Aorta (tissue), 5 donors: ENCODE measurements at regions not wholly inside any gene's neighbourhood (a gene's known extent, or its start where the extent isn't known, plus 50 kb on each side); places are given as distances from the start of the nearest gene placed in this dataset.
A peak's percentile ranks its signal among the peaks of the same experiment; 100 is the strongest.

ENCODE experiments used
- ATAC-seq: fragments of 200-7000 bp; cut with Tn5 transposase; one replicate; pipeline ENCODE4 v1.9.1; 2022; ENCODE audit warnings: moderate library complexity; ENCODE audit not compliant: low FRiP score
- DNase-seq, 2 donors: peaks; one replicate each; pipeline ENCODE4 v3.0.0-alpha.2; 2020
- H3K27ac ChIP-seq, 2 donors: one replicate each; pipeline ENCODE4 v1.5.1; 2013; ENCODE audit warnings: low read length in 2 of 2, mild to moderate bottlenecking in 2 of 2, moderate library complexity in 2 of 2, control low read depth in 1 of 2, inconsistent platforms in 1 of 2, low read depth in 1 of 2
- H3K27me3 ChIP-seq, 2 donors: one replicate each; pipeline ENCODE4 v1.6.1; 2013; ENCODE audit warnings: control low read depth in 1 of 2, low read length in 1 of 2, mild to moderate bottlenecking in 1 of 2, moderate library complexity in 1 of 2; ENCODE audit not compliant: insufficient read depth in 2 of 2, control insufficient read depth in 1 of 2
- H3K36me3 ChIP-seq, 2 donors: one replicate each; pipeline ENCODE4 v1.6.1; 2013; ENCODE audit warnings: control low read depth in 1 of 2, low read length in 1 of 2, mild to moderate bottlenecking in 1 of 2; ENCODE audit not compliant: insufficient read depth in 2 of 2, control insufficient read depth in 1 of 2
- H3K4me1 ChIP-seq, 2 donors: one replicate each; pipeline ENCODE4 v1.6.1; 2013; ENCODE audit warnings: low read length in 2 of 2, control low read depth in 1 of 2, mild to moderate bottlenecking in 1 of 2, moderate library complexity in 1 of 2; ENCODE audit not compliant: insufficient read depth in 2 of 2, control insufficient read depth in 1 of 2
- H3K4me3 ChIP-seq, 2 donors: one replicate each; pipeline ENCODE4 v1.5.1; 2013; ENCODE audit warnings: low read length in 2 of 2, control low read depth in 1 of 2, mild to moderate bottlenecking in 1 of 2
- H3K9me3 ChIP-seq: one replicate; pipeline ENCODE4 v1.6.1; 2013; ENCODE audit warnings: mild to moderate bottlenecking, low read length; ENCODE audit not compliant: control insufficient read depth
- WGBS, 2 donors: extraction: QIAGEN DNeasy Blood & Tissue Kit; methylation state at CpG; one replicate each; pipeline ENCODE4 v1.1.7; 2013; 5-methylcytosine and 5-hydroxymethylcytosine counted together
- intact Hi-C, 2 donors: fragments of 100-400 bp; cut with DNase I; formaldehyde crosslinking; loops; one replicate each; pipeline versions ENCODE4 v1.14.2 to v1.15.0; 2022
- donor health status: healthy with polysubstance abuse.
- donor health status: Bipolar disorder and iron deficiency.
- donor health status: DM: no; HTN: no; CAD: no.
- donor health status: DM: no; HTN: no; CAD: no.
- donor health status: DM: yes; HTN: yes; CAD: no.

DNA sequence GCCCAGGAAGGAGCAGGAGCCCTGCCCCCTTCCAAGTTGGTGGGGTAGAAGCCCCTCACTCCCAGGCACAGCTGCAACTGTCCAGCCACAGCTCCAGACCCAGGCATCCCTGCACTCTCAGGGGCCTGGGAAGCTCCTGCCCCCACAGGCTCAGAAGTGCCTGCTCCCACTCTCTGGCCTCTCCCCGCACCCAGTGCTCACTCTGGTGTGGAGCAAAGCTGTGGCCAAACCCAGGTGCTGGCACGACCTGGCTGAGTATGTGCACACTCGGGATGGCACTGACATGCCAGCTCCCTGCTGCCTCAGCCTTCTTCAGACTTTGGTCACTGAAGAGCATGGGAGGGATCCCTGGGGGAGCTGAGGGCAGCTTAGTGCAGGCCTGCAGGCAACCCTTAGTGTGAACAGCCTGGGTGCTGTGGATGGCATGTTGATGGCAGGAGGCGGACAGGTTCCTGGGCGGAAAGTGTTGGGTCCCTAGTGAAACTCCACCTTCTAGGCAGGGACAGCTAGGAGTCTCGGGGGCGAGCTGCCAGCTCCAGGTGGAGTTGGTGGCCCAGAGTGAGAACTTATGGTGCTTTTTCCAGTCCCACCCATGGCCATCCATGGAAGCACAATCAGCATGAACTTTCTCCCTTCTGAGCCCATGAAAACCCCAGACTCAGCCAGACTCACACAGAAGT is 489.2 kb upstream of the ROBO2 start:
- Histone ChIP-seq H3K9me3 (no peaks in the 10 kb centered on the region), H3K36me3 (no peaks in the 10 kb centered on the region), H3K4me3 (no peak overlapping the region), H3K27me3 (no peaks in the 10 kb centered on the region), H3K4me1 (peaks cover 0 to under 1% of the 10 kb centered on the region in 2 donors), H3K27ac (no peak overlapping the region)
- DNase-seq = no peak
- intact Hi-C loops = no loop called here
- peak; percentile 22 for ATAC-seq
- WGBS, 2 donors = 93 to 95% methylated on average over 7 of the region's 7 CpGs

DNA sequence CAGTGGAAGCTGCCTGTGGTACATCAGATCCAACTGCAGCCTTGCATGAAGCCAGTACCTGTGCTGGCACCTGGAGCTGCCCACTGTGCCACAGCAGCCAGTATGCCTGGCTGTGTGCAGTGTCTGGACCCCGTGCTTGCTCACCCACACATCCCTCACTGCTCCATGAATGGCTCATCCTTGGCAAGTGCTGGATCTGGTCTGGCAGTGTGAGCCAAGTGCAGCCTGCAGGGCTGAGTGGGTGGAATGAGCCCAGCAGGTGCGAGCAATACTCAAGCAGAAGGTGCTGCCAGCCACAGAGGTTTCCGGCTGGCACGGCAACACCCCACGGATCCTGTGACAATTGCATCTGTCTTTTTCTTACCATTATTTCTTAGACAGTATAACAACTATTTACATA is 488.2 kb upstream of the ROBO2 start:
- 91 to 92% methylated on average over 5 of the region's 5 CpGs for WGBS, 2 donors

DNA sequence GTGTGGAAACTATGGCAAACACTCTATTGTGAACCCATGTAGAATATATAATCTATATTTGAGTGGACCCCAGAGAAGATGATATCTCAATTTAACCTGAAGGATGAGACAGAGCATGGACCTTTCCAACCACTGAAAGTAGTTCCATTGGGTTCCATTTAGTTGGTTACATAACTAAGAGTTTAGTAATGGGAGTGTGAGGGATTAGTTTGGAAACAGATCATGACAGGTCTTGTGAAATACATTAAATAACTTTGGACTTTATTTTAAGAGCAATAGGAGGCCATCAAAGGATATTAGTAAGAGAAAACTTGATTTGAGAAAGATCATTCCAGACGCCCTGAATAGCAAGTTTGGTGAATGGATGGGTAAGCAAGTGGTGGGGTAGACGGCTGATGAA is 487.2 kb upstream of the ROBO2 start:
- H3K4me1 ChIP-seq = peaks cover 0 to 2% of the 10 kb centered on the region in 2 donors
- H3K27me3 ChIP-seq = no peaks in the 10 kb centered on the region
- ATAC-seq (no peak), DNase-seq (no peak)
- no peak overlapping the region for H3K27ac ChIP-seq
- no peaks in the 10 kb centered on the region for H3K36me3 ChIP-seq
- WGBS, 2 donors = 93% methylated on average over 2 of the region's 2 CpGs
- H3K4me3 ChIP-seq = no peak overlapping the region
- H3K9me3 ChIP-seq = no peaks in the 10 kb centered on the region
- intact Hi-C loops = no loop called here

More for the DNA sequence above, 488.2 kb upstream of the ROBO2 start:
- no peak for DNase-seq
- no peaks in the 10 kb centered on the region for H3K36me3 ChIP-seq
- H3K9me3 ChIP-seq = no peaks in the 10 kb centered on the region
- H3K4me3 ChIP-seq = no peak overlapping the region
- no peak overlapping the region for H3K27ac ChIP-seq
- intact Hi-C loops = no loop called here
- no peak for ATAC-seq
- peaks cover 0 to 2% of the 10 kb centered on the region in 2 donors for H3K4me1 ChIP-seq
- H3K27me3 ChIP-seq = no peaks in the 10 kb centered on the region

DNA sequence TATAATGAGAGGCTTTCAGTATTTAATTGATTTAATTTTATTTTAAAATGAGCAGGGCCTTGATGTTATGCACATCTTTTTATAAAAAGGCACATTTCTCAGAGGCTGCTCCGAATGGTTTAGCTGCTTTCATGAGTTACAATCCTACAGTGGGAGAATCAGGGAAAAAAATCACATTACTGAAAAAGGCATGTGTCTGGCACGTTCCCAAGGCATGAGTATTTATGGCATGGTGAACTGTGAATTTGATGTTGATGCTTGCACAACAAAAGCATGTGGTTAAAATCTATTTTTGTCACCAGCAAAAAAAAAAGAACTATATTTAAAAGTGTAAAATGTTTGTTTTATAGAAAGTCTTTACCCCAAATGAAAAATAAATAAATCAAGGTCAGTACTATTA is 485.2 kb upstream of the ROBO2 start:
- no peak for DNase-seq
- Histone ChIP-seq H3K36me3 (no peaks in the 10 kb centered on the region), H3K4me3 (no peak overlapping the region), H3K4me1 (peaks cover 0 to 2% of the 10 kb centered on the region in 2 donors), H3K9me3 (no peaks in the 10 kb centered on the region), H3K27ac (no peak overlapping the region), H3K27me3 (no peaks in the 10 kb centered on the region)
- WGBS, 2 donors = 0 to 3% methylated on average over 2 of the region's 2 CpGs
- ATAC-seq = no peak
- intact Hi-C loops = no loop called here

DNA sequence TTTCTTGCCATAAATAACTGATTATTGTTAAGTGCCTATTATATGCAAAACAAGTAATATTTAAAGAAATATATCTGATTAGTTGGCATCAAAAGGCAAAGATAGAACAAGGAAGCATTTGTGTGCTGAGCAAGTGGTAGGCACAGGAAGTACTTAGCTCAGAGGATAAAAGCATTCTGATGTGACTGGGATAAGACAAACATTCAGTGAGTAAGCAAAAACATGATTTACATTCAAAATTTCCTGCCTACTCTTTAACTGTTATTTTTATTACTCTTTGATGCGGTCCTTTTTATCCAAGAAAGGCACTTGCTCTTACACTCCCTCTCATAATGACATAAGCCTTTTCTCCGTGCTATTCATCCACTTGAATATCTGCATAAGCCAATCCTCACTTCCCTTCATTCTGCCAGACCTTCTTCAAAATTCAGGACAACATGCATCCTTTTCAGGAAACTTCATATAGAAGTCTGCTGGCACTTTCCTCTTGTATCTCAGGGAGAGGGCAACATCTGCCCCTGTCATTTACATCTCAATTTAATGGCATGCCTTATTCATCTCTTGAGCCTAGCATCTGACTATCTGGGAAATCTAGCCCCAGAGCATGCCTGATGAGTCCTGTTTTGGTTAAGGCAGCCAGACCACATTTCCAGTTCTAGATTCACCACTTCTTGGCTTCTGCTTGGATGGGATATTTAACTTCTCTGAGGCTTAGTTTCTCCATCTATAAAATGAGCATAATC is 478.2 kb upstream of the ROBO2 start:
- H3K4me3 ChIP-seq = no peak overlapping the region
- H3K27me3 ChIP-seq = no peaks in the 10 kb centered on the region
- H3K36me3 ChIP-seq = no peaks in the 10 kb centered on the region
- H3K9me3 ChIP-seq = no peaks in the 10 kb centered on the region
- H3K27ac ChIP-seq = no peak overlapping the region
- no peak for ATAC-seq
- no peak for DNase-seq
- 56 to 60% methylated on average over 2 of the region's 2 CpGs for WGBS, 2 donors
- intact Hi-C loops = no loop called here
- H3K4me1 ChIP-seq = no peaks in the 10 kb centered on the region

DNA sequence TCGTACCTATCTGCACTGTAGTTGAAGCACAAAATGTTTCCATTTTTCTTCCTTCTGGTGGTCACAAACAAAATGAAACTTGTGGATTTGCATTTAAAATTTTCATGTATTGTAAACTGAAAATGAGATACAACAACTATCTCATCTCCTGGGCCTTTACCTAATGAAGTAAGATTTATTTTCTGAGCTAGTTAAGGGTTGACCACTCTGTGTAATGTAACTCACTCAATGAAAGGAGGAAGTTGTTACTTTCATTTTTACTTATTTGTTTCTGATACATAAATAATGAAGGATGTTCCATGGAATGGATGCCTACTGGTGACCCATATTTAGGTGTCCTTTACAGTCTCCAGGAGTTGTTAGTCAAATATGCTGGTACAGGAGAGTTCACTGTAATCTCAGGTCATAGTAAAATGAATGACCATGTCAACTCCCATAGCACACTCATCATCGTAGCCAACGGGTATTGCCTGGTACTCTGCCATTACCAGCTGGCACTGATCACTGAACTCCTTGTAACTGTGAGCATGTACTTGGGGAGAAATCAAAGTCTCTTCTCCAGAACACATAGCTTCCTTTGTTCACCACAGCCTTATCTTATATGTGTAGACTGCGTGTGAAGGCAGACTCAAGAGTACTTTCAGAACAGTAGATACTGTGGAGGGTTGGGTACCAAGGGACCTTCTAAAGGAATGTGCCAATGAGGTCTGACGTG is 474.2 kb upstream of the ROBO2 start:
- H3K36me3 ChIP-seq = no peaks in the 10 kb centered on the region
- H3K9me3 ChIP-seq = no peaks in the 10 kb centered on the region
- no peaks in the 10 kb centered on the region for H3K4me1 ChIP-seq
- intact Hi-C loops = no loop called here
- WGBS, 2 donors = 56% methylated on average over 5 of the region's 5 CpGs
- no peak overlapping the region for H3K4me3 ChIP-seq
- no peak for DNase-seq
- ATAC-seq = no peak
- no peaks in the 10 kb centered on the region for H3K27me3 ChIP-seq
- no peak overlapping the region for H3K27ac ChIP-seq

DNA sequence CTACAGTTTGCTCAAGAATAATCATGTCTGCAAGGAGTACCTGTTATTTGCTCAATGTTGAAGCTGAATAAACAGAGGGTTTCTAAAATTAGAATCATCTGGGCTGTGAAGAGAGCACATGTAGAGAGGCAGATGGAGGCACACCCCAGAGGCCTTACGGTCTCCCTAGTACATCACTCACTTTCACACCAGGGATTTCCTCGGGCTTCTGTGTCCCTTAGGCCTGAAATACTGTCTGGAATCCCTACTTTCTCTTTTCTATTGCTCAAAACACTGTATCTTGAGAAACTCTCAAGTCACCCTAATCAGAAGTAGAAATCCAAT is 473.7 kb upstream of the ROBO2 start:
- no peak for DNase-seq
- Histone ChIP-seq H3K27me3 (no peaks in the 10 kb centered on the region), H3K27ac (no peak overlapping the region), H3K4me1 (no peaks in the 10 kb centered on the region), H3K36me3 (no peaks in the 10 kb centered on the region), H3K9me3 (no peaks in the 10 kb centered on the region), H3K4me3 (no peak overlapping the region)
- intact Hi-C loops = no loop called here
- 70 to 77% methylated on average over 2 of the region's 2 CpGs for WGBS, 2 donors
- no peak for ATAC-seq

DNA sequence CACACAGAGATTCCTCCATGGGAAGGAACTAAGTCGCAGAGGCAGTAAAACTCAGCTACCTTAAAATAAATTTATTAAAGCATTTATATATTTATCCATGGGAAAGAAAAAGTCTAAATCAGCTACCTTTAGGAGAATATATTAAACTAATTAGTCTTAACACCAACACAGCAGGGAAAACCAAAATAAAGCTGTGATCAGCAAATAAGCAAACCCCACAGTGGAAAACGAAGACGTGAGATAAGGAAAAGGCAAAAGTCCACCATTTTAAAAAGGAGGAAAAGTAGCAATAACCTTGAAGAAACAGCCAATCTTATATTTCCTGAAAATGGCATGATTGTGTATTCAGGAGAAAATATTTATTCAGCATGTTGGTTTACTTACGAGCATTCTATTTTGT is 473.0 kb upstream of the ROBO2 start:
- Histone ChIP-seq H3K4me3 (no peak overlapping the region), H3K36me3 (no peaks in the 10 kb centered on the region), H3K27me3 (no peaks in the 10 kb centered on the region), H3K27ac (no peak overlapping the region), H3K4me1 (no peaks in the 10 kb centered on the region), H3K9me3 (no peaks in the 10 kb centered on the region)
- intact Hi-C loops = no loop called here
- DNase-seq (no peak), ATAC-seq (no peak)
- 95 to 96% methylated on average over 4 of the region's 4 CpGs for WGBS, 2 donors
